HG02610 (cell line): ENCODE measurements at regions not wholly inside any gene's neighbourhood (a gene's known extent, or its start where the extent isn't known, plus 50 kb on each side); places are given as distances from the start of the nearest gene placed in this dataset.
"Not testable (repeated sequence)": the region's sequence is repeated elsewhere in the genome, so short reads cannot be mapped to it uniquely, and the experiment has no call there.

ENCODE experiments used
- ATAC-seq: cut with Tn5 transposase; IDR thresholded peaks from one replicate; pipeline ENCODE4 v1.9.1; 2021; ENCODE audit warnings: mild to moderate bottlenecking, moderate library complexity; ENCODE audit not compliant: unreplicated experiment

GRCh38 chr2:131738533-131738932, 210.8 kb downstream of the CCDC74A start:
- not testable (repeated sequence) for ATAC-seq

- ATAC-seq = not testable (repeated sequence)
Observed at GRCh38 chr2:131738996-131739434, 211.3 kb downstream of the CCDC74A start.

DNA sequence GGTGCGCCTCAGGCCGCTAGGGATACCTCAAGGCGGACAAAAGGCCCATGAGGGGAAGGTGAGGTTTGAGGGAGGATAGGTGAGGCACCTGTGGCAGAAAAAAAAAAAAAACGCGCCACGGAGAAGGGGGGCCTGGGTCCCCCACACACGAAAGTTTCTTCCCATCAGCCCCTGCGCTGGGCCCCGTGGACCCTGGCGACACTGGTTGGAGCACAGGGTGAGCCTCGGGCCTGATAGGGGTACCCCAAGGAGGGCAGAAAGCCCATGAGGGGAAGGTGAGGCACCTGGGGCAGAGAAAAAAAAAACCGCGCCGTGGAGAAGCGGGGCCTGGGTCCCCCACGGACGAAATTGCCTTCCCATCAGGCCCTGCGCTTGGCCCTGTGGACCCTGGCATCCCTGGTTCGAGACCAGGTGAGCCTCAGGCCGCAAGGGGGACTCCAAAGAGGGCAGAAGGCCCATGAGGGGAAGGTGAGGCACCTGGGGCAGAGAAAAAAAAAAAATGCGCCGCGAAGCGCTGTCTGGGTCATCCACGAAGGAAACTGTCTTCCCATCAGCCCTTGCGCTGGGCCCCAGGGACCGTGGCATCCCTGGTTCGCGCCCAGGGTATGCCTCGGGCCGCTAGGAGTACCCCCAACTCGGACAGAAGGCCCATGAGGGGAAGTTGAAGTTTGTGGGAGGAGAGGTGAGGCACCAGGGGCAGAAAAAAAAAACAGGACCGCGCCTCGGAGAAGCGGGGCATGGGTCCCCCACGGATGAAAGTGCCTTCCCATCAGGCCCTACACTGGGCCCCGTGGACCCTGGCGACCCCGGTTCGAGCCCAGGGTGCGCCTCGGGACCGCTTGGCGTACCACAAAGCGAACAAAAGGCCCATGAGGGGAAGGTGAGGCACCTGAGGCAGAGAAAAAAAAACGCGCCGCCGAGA, 226.2 kb downstream of the CCDC74A start:
- ATAC-seq = no peak

DNA sequence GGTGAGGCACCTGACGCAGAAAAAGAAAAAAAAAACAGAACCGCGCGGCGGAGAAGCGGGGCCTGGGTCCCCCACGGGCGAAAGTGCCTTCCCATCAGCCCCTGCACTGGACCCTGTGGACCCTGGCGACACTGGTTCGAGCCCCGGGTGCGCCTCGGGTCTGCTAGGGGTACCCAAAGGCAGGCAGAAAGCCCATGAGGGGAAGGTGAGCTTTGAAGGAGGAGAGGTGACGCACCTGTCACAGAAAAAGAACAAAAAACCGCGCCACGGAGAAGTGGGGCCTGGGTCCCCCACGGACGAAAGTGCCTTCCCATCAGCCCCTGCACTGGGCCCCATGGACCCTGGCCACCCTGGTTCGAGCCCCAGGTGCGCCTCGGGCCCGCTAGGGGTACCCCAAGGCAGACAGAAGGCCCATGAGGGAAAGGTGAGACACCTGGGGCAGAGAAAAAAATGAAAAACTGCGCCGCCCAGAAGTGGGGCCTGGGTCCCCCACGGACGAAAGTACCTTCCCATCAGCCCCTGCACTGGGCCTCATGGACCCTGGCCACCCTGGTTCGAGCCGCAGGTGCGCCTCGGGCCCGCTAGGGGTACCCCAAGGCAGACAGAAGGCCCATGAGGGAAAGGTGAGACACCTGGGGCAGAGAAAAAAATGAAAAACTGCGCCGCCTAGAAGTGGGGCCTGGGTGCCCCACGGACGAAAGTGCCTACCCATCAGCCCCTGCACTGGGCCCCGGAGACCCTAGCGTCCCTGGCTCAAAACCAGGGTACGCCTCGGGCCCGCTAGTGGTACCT, 227.4 kb downstream of the CCDC74A start:
- ATAC-seq = no peak

DNA sequence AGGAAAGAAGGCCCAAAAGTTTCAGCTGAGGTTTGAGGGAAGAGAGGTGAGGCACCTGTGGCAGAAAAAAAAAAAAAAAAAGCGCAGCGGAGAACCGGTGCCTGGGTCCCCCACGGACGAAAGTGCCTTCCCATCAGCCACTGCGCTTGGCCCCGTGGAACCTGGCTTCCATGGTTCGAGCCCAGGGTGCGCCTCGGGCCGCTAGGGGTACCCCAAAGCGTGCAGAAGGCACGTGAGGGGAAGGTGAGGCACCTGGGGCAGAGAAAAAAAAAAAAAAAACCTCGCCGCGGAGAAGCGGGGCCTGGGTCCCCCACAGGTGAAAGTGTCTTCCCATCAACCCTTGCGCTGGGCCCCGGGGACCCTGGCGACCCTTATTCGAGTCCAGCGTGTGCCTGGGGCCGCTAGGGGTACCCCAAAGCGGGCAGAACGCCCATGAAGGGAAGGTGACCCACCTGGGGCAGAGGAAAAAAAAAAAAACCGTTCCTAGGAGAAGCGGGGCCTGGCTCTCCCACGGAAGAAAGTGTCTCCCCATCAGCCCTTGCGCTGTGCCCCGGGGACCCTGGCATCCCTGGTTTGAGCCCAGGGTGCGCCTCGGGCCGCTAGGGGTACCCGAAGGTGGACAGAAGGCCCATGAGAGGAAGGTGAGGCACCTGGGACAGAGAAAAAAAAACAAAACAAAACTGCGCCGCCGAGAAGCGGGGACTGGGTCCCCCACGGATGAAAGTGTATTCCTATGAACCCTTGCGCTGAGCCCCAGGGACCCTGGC, 228.6 kb downstream of the CCDC74A start:
- no peak for ATAC-seq

DNA sequence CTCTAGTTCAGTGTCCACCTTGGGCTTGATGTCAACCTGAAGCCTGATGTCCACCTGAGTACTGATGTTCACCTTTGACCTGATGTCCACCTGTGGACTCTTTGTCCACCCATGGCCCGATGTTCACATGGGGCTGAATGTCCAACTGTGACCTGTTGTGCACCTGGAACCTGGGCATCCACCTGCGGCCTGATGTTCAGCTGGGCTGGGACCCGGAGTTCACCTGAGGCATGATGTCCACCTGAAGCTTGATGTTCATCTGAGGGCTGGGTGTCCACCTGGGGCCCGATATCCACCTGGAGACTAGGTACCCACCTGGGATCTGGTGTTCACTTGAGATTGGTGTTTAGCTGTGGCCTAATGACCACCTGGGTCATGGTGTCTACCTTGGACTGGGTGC, 231.3 kb downstream of the CCDC74A start:
- ATAC-seq = not testable (repeated sequence)

- ATAC-seq = not testable (repeated sequence)
Observed at GRCh38 chr2:131774955-131775555, 247.4 kb downstream of the CCDC74A start.

GRCh38 chr2:131775903-131776506, 248.3 kb downstream of the CCDC74A start:
- ATAC-seq = not testable (repeated sequence)

- ATAC-seq = not testable (repeated sequence)
Observed at GRCh38 chr2:131780446-131780845, 252.8 kb downstream of the CCDC74A start.

- no peak for ATAC-seq
Observed at GRCh38 chr2:131801210-131801744, 273.6 kb downstream of the CCDC74A start.

- ATAC-seq = peak; percentile 92
Observed at GRCh38 chr2:131801745-131802350, 274.2 kb downstream of the CCDC74A start.

DNA sequence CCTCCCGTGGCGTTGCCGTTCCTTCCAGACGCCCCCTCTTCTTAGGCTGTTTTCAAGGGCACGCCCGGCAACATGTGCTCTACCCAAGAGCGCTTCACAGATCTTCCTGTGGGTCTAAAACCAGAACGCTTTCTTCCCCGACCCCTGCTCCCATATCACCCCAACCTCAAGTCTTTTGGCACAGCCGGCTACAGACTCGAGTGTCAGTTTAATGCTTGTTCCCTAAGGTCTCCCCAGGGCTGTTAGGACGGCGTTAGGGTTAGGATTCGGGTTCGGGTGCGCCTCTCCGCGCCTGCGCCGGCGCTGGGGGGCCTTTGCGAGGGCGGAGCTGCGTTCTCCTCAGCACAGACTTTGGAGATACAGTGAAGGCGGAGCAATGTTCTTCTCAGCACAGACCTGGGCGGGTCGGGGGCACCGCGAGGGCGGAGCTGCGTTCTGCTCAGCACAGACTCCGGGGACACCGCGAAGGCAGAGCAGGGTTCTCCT, 274.7 kb downstream of the CCDC74A start:
- not testable (repeated sequence) for ATAC-seq

DNA sequence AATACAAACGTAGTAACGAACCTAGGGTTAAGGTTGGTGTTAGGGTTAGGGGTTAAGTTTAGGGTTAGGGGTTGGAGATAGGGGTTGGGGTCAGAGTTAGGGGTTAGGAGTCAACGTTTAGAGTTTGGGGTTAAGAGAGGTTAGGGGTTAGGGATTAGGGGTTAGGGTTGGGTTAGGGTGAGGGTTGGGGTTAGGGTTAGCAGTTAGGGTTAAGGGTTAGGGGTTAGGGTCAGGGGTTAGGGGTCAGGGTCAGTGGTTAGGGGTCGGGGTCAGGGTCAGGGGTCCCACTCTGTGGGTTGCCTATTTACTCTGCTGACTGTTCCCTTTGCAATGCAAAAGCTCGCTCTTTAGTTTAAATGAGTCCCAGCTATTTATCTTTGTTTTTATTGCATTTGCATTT, 275.5 kb downstream of the CCDC74A start:
- ATAC-seq = not testable (repeated sequence)

GRCh38 chr2:131812605-131813004, 284.9 kb downstream of the CCDC74A start:
- not testable (repeated sequence) for ATAC-seq

DNA sequence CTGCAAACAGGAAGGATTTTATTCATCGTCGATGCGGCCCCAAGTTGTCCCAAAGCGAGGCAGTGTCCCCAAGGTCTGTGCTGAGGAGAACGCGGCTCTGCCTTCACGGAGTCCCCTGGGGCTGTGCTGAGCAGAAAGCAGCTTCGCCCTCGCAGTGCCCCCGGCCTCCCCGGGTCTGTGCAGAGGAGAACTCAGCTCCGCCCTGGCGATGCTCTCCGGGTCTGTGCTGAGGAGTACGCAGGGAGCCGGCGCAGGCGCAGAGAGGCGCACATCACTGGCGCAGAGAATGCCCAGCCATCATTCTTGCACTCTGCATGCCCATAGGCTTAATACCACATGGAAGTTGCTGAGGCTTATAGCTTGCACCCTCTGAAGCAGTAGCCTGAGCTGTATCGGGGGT, 285.7 kb downstream of the CCDC74A start:
- not testable (repeated sequence) for ATAC-seq

GRCh38 chr2:131818267-131818973, 290.7 kb downstream of the CCDC74A start:
- not testable (repeated sequence) for ATAC-seq

- ATAC-seq = not testable (repeated sequence)
Observed at GRCh38 chr2:131822237-131822721, 294.6 kb downstream of the CCDC74A start.

DNA sequence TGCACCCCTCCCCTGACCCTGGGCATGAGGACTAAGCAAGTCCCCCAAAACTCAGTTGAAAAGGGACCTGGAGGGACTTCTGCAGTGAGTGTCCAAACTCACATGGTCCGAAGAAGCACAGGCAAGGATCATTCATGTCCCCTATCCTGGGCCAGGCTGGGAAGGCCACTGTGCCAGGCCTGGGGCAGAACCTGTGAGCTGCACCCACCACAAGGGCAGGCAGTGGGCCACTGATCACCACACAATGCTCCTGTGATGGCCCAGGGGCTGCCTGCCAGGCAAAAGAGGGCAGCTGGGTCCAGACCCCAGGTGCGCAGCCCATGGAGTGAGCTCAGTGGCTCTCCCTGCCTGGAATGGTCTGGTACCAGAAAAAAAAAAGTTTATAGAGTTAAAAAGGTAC, 295.4 kb downstream of the CCDC74A start:
- ATAC-seq = not testable (repeated sequence)
